HepG2 (cell line): ENCODE measurements at regions not wholly inside any gene's neighbourhood (a gene's known extent, or its start where the extent isn't known, plus 50 kb on each side); places are given as distances from the start of the nearest gene placed in this dataset.

Experiments
- ATAC-seq: fragments of 200-7000 bp; cut with Tn5 transposase; 3 replicates; pipeline ENCODE4 v1.9.1; 2020; ENCODE audit warnings: mild to moderate bottlenecking, moderate library complexity
- BruUV-seq: library from RNA; stranded (reverse); fragments of 400-500 nt; replicated peaks from 2 replicates; lab custom pipeline; 2021; lab: Mats Ljungman, UMichigan
- CTCF ChIA-PET: fragments of 300-600 bp; formaldehyde crosslinking; extraction: SDS; loops from one replicate; lab custom pipeline; 2021; ENCODE audit warnings: low total read pairs, inconsistent platforms, low intra/inter-chr PET ratio; lab: Yijun Ruan, JAX
- POLR2A ChIA-PET: fragments of 350-600 bp; sonication (Branson Sonifier 250); formaldehyde crosslinking; loops from one replicate; lab custom pipeline; 2020; ENCODE audit warnings: antibody characterized with exemption, inconsistent platforms; lab: Yijun Ruan, JAX
- DNase-seq: peaks from one replicate; pipeline ENCODE4 v3.0.0-alpha.2; 2015; ENCODE audit warnings: low spot score
- FAIRE-seq: peaks from 3 replicates; lab custom pipeline; 2011; peaks lifted over from hg19 to GRCh38; lab: Jason Lieb, UNC
- H2AFZ ChIP-seq: one replicate; pipeline ENCODE4 v1.6.1; 2011; ENCODE audit warnings: low read length, inconsistent platforms
- H3K27ac ChIP-seq: fragments of 300-600 bp; 3 replicates; pipeline ENCODE4 v1.8.0; 2011; ENCODE audit warnings: mixed run types, mild to moderate bottlenecking, mixed read lengths, low read length, inconsistent platforms; ENCODE audit not compliant: insufficient read depth; ENCODE audit errors: extremely low read length
- H3K27me3 ChIP-seq, 2 experiments: fragments of 200-600 bp in 1 of 2; 2 replicates in 1 of 2; 3 replicates in 1 of 2; pipeline versions ENCODE4 v1.6.0 to v1.8.0; 2011; ENCODE audit warnings: low read length in 2 of 2, mild to moderate bottlenecking in 2 of 2, moderate library complexity in 2 of 2, inconsistent platforms in 1 of 2; ENCODE audit not compliant: insufficient read depth in 2 of 2, control insufficient read depth in 1 of 2
- H3K36me3 ChIP-seq, 2 experiments: fragments of 200-600 bp in 1 of 2; replicated peaks in 1 of 2; 2 replicates in 1 of 2; 3 replicates in 1 of 2; pipeline versions ENCODE4 v1.5.1 to v1.8.0; 2011; ENCODE audit warnings: low read length in 2 of 2, inconsistent platforms in 1 of 2; ENCODE audit not compliant: insufficient read depth in 2 of 2, control insufficient read depth in 1 of 2
- H3K4me1 ChIP-seq: 2 replicates; pipeline ENCODE4 v1.5.1; 2012; ENCODE audit warnings: low read length, inconsistent platforms; ENCODE audit not compliant: insufficient read depth
- H3K4me2 ChIP-seq: 2 replicates; pipeline ENCODE4 v1.6.0; 2011; ENCODE audit warnings: low read depth, low read length, inconsistent platforms
- H3K4me3 ChIP-seq, 3 experiments: fragments of 200-600 bp in 1 of 3; sonication (generic), shearing (Covaris generic) in 1 of 3; replicated peaks in 1 of 3; 2 replicates each; pipeline ENCODE4 v1.5.1; 2011 to 2016; ENCODE audit warnings: low read length in 3 of 3, inconsistent platforms in 2 of 3, low read depth in 2 of 3, mild to moderate bottlenecking in 2 of 3, control low read depth in 1 of 3, mixed read lengths in 1 of 3; ENCODE audit not compliant: insufficient read depth in 1 of 3
- H3K79me2 ChIP-seq: one replicate; pipeline ENCODE4 v1.6.1; 2011; ENCODE audit warnings: low read length, inconsistent platforms; ENCODE audit not compliant: insufficient read depth
- H3K9ac ChIP-seq: 2 replicates; pipeline ENCODE4 v1.6.0; 2011; ENCODE audit warnings: mild to moderate bottlenecking, low read depth, low read length, inconsistent platforms; ENCODE audit not compliant: insufficient read depth
- H3K9me3 ChIP-seq: 2 replicates; pipeline ENCODE4 v1.5.1; 2012; ENCODE audit warnings: mild to moderate bottlenecking, low read length
- H4K20me1 ChIP-seq: 2 replicates; pipeline ENCODE4 v1.6.0; 2011; ENCODE audit warnings: inconsistent platforms, mild to moderate bottlenecking, low read length, moderate library complexity; ENCODE audit not compliant: insufficient read depth
- ATF7 ChIP-seq, 2 experiments: fragments of 450-650 bp in 1 of 2; sonication (generic) in 1 of 2; formaldehyde crosslinking in 1 of 2; IDR thresholded peaks; 2 replicates each; pipeline versions ENCODE4 v1.4.0 to v1.6.1; 2016 to 2020; ENCODE audit warnings: antibody characterized with exemption in 1 of 2, mild to moderate bottlenecking in 1 of 2, missing genetic modification reagents in 1 of 2
- CHCHD3 ChIP-seq: sonication (generic); formaldehyde crosslinking; IDR thresholded peaks from 2 replicates; pipeline ENCODE4 v1.8.0; 2022; ENCODE audit warnings: mild to moderate bottlenecking, missing genetic modification reagents, moderate library complexity
- EP300 ChIP-seq, 3 experiments: sonication (generic) in 1 of 3; formaldehyde crosslinking in 1 of 3; IDR thresholded peaks; 2 replicates each; pipeline versions ENCODE4 v1.5.1 to v1.6.1; 2011 to 2020; ENCODE audit warnings: low read depth in 2 of 3, low read length in 2 of 3, borderline replicate concordance in 1 of 3, improper control_type of control experiment in 1 of 3, mild to moderate bottlenecking in 1 of 3, missing genetic modification reagents in 1 of 3, moderate library complexity in 1 of 3
- IRF2 ChIP-seq: IDR thresholded peaks from 2 replicates; pipeline ENCODE4 v1.6.1; 2018; ENCODE audit warnings: missing genetic modification reagents, missing compliant biosample characterization
- KDM2A ChIP-seq: sonication (generic); formaldehyde crosslinking; IDR thresholded peaks from 2 replicates; pipeline ENCODE4 v1.4.0; 2020; ENCODE audit warnings: low read depth, missing genetic modification reagents, borderline replicate concordance
- MIXL1 ChIP-seq: IDR thresholded peaks from 2 replicates; pipeline ENCODE4 v1.6.1; 2016
- MLLT10 ChIP-seq: sonication (generic); formaldehyde crosslinking; IDR thresholded peaks from 2 replicates; pipeline ENCODE4 v1.4.0; 2020; ENCODE audit warnings: missing genetic modification reagents
- NFKB2 ChIP-seq: sonication (generic); formaldehyde crosslinking; IDR thresholded peaks from 2 replicates; pipeline ENCODE4 v1.4.0; 2020; ENCODE audit warnings: missing genetic modification reagents, borderline replicate concordance
- PHF5A ChIP-seq: IDR thresholded peaks from one replicate; pipeline ENCODE4 v1.6.1; 2018; ENCODE audit warnings: low read depth, missing genetic modification reagents; ENCODE audit not compliant: unreplicated experiment
- PRDM15 ChIP-seq: sonication (generic); formaldehyde crosslinking; IDR thresholded peaks from 2 replicates; pipeline ENCODE4 v1.4.0; 2020; ENCODE audit warnings: missing genetic modification reagents
- SALL1 ChIP-seq: sonication (generic); formaldehyde crosslinking; IDR thresholded peaks from 2 replicates; pipeline ENCODE4 v1.8.0; 2022; ENCODE audit warnings: mild to moderate bottlenecking, missing genetic modification reagents
- TEAD3 ChIP-seq: optimal IDR thresholded peaks from 2 replicates; pipeline ENCODE3; 2016; ENCODE audit warnings: borderline replicate concordance
- TFDP2 ChIP-seq: sonication (generic); formaldehyde crosslinking; IDR thresholded peaks from 2 replicates; pipeline ENCODE4 v1.4.0; 2020; ENCODE audit warnings: missing genetic modification reagents
- ZFP36L1 ChIP-seq: sonication (generic); formaldehyde crosslinking; IDR thresholded peaks from 2 replicates; pipeline ENCODE4 v1.8.0; 2022; ENCODE audit warnings: mild to moderate bottlenecking, missing genetic modification reagents, moderate library complexity
- ZFP41 ChIP-seq: sonication (generic); formaldehyde crosslinking; IDR thresholded peaks from 2 replicates; pipeline ENCODE4 v1.4.0; 2020; ENCODE audit warnings: mild to moderate bottlenecking, missing genetic modification reagents, borderline replicate concordance
- ZFYVE20 ChIP-seq: sonication (generic); formaldehyde crosslinking; IDR thresholded peaks from 2 replicates; pipeline ENCODE4 v1.8.0; 2023; ENCODE audit warnings: low read depth, mild to moderate bottlenecking, moderate library complexity, missing genetic modification reagents, borderline replicate concordance
- ZNF446 ChIP-seq: sonication (generic); formaldehyde crosslinking; IDR thresholded peaks from 2 replicates; pipeline ENCODE4 v1.5.0; 2020; ENCODE audit warnings: mild to moderate bottlenecking, missing genetic modification reagents
- ZNF878 ChIP-seq: sonication (generic); formaldehyde crosslinking; IDR thresholded peaks from 2 replicates; pipeline ENCODE4 v1.8.1; 2023; ENCODE audit warnings: mild to moderate bottlenecking, missing genetic modification reagents, moderate library complexity
- WGBS: methylation state at CpG from one replicate; pipeline ENCODE4 v1.1.6; 2017; ENCODE audit warnings: low lambda C conversion rate; 5-methylcytosine and 5-hydroxymethylcytosine counted together
- in situ Hi-C: cut with HindIII; loops from 2 replicates; pipeline ENCODE4 v1.10.0; 2017; ENCODE audit warnings: low pct_unique_long_range_greater_than_20kb; ENCODE audit not compliant: extremely low pct_ligation_motif_present
- intact Hi-C: fragments of 100-400 bp; cut with micrococcal nuclease; formaldehyde crosslinking; loops from one replicate; pipeline ENCODE4 v1.10.0; 2022; ENCODE audit not compliant: unreplicated experiment

- intact Hi-C loops, result no loop called here
- no peak overlapping the region for H3K9ac ChIP-seq
These were observed 225.8 kb upstream of the SOX21 start for GRCh38 chr13:94938124-94938523.

DNA sequence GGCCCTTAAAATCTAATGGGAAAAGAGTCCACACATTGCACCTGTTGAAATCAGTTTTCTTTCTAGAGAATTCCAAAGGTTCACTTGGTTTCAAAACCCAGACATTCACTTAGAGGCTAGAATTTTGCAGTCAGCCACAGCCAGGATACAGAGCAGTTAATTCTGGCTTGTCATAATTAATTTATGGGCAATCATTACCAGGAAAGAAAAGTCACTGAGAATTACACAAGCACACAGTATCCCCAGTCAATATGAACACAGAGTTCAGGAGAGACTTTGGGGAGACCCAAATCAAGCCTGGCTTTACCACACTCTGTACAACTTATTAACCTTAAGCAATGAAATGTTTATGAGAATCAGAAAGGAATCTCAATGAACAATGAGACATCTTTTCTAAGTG, 224.3 kb upstream of the SOX21 start:
- BruUV-seq, result no TSS peak
- Histone ChIP-seq H3K4me1 (no peaks in the 10 kb centered on the region), H3K36me3 (no peaks in the 10 kb centered on the region), H4K20me1 (no peaks in the 10 kb centered on the region), H3K79me2 (no peaks in the 10 kb centered on the region), H3K27ac (no peak overlapping the region), H3K27me3 (peaks cover 0 to 3% of the 10 kb centered on the region in 2 experiments; a peak in 2 of 5 replicates), H3K4me3 (no peak overlapping the region), H3K4me2 (no peak overlapping the region), H2AFZ (no peak overlapping the region), H3K9ac (no peak overlapping the region), H3K9me3 (peaks cover 17% of the 10 kb centered on the region)
- in situ Hi-C loops, result no loop called here
- DNase-seq (no peak), ATAC-seq (no peak), FAIRE-seq (no peak)
- CTCF ChIA-PET, result no interaction called here
- POLR2A ChIA-PET, result no interaction called here
- intact Hi-C loops, result no loop called here
- no peak for TF ChIP-seq ATF7 (IDR thresholded peaks at IDR 0.05)
- TF ChIP-seq ATF7 (CRISPR knock-in tag; IDR thresholded peaks at IDR 0.05), result no peak
- TF ChIP-seq ZNF878 (CRISPR knock-in tag), result no peak
- TF ChIP-seq MLLT10, result no peak
- TF ChIP-seq TFDP2, result no peak
- TF ChIP-seq NFKB2 (CRISPR knock-in tag), result no peak
- no peak for TF ChIP-seq PRDM15 (CRISPR knock-in tag)
- TF ChIP-seq CHCHD3 (CRISPR knock-in tag), result no peak
- no peak for TF ChIP-seq MIXL1 (CRISPR knock-in tag)
- TF ChIP-seq KDM2A (CRISPR knock-in tag), result no peak
- no peak for TF ChIP-seq ZFYVE20 (CRISPR knock-in tag)
- TF ChIP-seq ZNF446 (CRISPR knock-in tag), result no peak

More at GRCh38 chr13:94938124-94938523, 225.8 kb upstream of the SOX21 start:
- no peak overlapping the region for H3K4me2 ChIP-seq
- DNase-seq (no peak), ATAC-seq (no peak), FAIRE-seq (no peak)
- no peak overlapping the region for H3K27ac ChIP-seq
- no peaks in the 10 kb centered on the region for H3K4me1 ChIP-seq
- H3K9me3 ChIP-seq, result peaks cover 11% of the 10 kb centered on the region
- POLR2A ChIA-PET, result no interaction called here
- no peaks in the 10 kb centered on the region for H4K20me1 ChIP-seq
- no peak for TF ChIP-seq PHF5A
- no peak for TF ChIP-seq TEAD3 (CRISPR knock-in tag)
- no peak for TF ChIP-seq SALL1 (CRISPR knock-in tag)
- no peak for TF ChIP-seq ZFP36L1 (CRISPR knock-in tag)
- no peak for TF ChIP-seq ZFP41 (CRISPR knock-in tag)
- TF ChIP-seq EP300 (IDR thresholded peaks at IDR 0.05; ENCODE audit: low read depth in 2 of 2, low read length in 2 of 2), result no peak
- TF ChIP-seq EP300 (CRISPR knock-in tag; IDR thresholded peaks at IDR 0.05; ENCODE audit: borderline replicate concordance), result no peak
- TF ChIP-seq IRF2 (CRISPR knock-in tag), result no peak
- no peak overlapping the region for H3K4me3 ChIP-seq
- peaks cover 0 to 3% of the 10 kb centered on the region in 2 experiments; a peak in 2 of 5 replicates for H3K27me3 ChIP-seq
- H3K79me2 ChIP-seq, result no peaks in the 10 kb centered on the region
- no TSS peak for BruUV-seq
- H3K36me3 ChIP-seq, result no peaks in the 10 kb centered on the region
- CTCF ChIA-PET, result no interaction called here
- 21% methylated on average over 4 of the region's 4 CpGs for WGBS
- in situ Hi-C loops, result no loop called here
- no peak overlapping the region for H2AFZ ChIP-seq
